ENCODE measurements at regions not wholly inside any gene's neighbourhood (a gene's known extent, or its start where the extent isn't known, plus 50 kb on each side); places are given as distances from the start of the nearest gene placed in this dataset.
A peak's percentile ranks its signal among the peaks of the same experiment; 100 is the strongest.
"Not testable (repeated sequence)": the region's sequence is repeated elsewhere in the genome, so short reads cannot be mapped to it uniquely, and the experiment has no call there.

DNA sequence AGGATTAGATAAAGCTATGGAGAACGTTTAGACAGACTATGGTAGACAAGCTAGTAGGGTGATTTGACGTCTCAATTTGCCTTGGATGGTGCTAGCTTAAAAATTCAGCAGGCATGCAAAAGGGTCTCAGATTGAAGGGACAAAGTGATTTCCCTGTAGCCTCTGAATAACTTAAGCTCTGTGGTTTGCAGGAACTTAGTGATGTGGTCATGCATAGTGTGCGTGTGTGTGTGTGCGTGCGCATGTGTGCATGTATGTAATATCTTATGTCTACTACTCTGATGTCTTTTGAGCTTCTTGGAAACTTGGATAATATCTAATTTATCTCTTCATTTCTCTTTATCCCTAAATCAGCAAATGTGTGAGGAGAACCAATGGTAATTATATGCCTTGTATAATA, 183.6 kb upstream of the TNC start:
- DNase-seq, result no peak

GRCh38 chr9:115305543-115305942, 187.6 kb upstream of the TNC start:
- no peak for DNase-seq

DNA sequence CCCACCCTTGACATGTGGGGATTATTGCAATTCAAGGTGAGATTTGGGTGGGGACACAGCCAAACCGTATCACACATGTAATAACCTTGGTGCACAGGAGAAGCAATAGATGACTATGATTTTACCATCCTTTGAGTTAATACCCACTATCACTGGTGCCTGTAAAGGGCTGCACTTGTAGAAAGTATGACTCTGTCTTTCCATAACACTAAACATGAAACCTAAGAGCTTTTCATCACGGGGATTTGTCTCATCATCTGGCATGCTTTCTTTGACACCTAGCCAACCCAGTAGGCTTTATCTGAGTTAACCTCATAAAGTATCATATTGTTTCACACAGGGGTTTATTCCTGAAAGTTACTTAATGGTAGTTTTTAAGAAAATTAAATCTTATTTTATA, 188.9 kb upstream of the TNC start:
- DNase-seq, result peak in 2 of 3 donors; percentile 23 to 37

DNA sequence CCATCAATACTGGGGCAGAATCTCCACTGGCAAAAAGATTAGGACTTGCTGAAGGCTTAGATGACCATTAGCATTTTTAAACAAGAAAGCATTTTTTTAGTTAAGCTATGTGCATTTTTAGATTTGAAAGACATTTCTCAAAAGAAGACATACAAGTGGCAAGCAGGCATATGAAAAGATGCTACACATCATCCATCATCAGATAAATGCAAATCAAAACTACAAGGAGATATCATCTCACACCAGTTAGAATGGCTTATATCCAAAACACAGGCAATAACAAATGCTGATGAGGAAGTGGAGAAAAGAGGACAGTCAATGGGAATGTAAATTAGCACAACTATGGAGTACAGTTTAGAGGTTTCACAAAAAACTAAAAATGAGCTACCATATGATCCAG, 195.6 kb upstream of the TNC start:
- no peak for DNase-seq

DNA sequence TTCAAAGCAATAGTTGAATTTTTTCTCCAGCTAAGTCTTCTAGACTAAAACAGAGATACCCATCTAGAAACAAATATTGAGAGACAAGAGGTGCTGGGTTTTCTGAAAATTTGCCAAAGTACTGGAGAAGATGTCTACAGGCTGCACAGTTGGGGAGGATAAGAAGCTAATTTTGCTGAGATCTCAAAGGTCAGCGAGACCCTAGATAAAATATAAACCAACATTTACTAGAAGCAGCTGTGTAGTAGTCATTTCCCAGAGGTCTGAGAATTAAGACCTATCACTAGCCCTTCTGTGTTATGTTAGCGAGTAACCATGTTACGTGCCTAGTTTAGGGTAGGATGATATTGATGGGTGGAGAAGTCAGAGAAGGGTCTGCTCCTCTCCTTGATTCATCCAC, 208.5 kb upstream of the TNC start:
- no peak for DNase-seq

DNA sequence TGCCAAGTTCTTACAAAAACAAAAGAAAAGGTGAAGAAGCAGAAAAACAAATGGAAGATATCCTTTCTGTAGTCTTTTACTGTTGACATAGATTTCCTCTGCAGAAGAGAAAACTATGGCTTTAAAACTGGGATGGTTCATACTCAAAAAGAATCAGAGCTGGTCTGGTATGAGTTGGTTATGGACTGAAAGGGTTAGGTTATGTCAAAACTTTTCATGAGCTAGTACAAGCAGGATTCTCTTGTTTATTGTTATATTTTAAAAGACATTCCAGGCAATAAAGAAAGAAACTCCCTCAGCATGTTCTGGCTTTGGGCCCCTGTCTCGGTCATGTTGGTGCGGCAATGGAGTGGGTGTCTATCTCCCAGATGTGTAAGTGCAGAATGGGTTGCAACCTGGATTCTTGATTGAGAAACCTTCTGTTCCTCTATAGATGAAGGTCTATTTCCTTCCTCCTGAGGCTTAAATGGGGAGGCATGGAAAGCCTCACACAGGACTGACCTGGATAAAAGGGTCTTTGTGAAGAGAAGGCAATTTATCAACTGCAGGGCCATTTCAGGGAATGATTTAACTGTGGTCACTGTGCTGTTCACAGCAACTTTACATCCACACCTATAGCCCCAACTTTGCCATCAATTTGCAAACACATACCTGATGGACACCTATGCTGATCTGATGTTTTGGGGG, 209.6 kb upstream of the TNC start:
- DNase-seq, result peak in 1 of 3 donors; percentile 12

- DNase-seq, result peak in 1 of 3 donors; percentile 90
Observed at GRCh38 chr9:115328228-115328627, 210.3 kb upstream of the TNC start.

- DNase-seq, result no peak
Observed at GRCh38 chr9:115328677-115329076, 210.7 kb upstream of the TNC start.

- no peak for DNase-seq
Observed at GRCh38 chr9:115333277-115334070, 215.5 kb upstream of the TNC start.

DNA sequence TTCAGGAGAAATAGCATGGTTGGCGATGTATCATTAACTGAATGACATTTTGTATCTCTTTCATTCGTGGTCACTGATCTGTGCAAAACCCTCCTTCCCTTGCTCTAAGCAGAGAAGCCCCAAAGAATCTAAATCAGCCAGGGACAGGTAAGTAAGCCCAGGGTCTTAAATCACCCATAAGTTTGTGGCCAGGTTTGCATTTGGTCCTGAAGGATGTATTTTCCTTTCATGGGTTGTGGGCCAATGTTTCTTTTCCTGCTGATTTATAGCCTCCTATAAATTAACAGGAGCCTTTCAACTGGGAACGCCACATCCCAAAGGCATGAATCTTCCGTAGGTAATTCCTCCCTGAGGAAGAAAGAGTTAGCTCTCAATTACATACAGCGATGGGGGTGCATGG, 217.5 kb upstream of the TNC start:
- no peak for DNase-seq

- no peak for DNase-seq
Observed at GRCh38 chr9:115340314-115340713, 222.4 kb upstream of the TNC start.

GRCh38 chr9:115341426-115341825, 223.5 kb upstream of the TNC start:
- peak; percentile 64 to 72 (median 67) for DNase-seq

DNA sequence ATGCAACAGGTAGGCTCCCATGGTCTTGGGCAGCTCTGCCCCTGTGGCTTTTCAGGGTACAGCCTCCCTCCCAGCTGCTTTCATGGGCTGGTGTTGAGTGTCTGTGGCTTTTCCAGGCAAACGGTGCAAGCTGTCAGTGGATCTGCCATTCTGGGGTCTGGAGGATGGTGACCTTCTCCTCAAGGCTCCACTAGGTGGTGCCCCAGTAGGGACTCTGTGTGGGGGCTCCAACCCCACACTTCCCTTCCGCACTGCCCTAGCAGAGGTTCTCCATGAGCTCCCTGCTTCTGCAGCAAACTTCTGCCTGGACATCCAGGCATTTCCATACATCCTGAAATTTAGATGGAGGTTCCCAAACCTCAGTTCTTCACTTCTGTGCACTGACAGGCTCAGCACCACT, 229.8 kb upstream of the TNC start:
- not testable (repeated sequence) for DNase-seq

DNA sequence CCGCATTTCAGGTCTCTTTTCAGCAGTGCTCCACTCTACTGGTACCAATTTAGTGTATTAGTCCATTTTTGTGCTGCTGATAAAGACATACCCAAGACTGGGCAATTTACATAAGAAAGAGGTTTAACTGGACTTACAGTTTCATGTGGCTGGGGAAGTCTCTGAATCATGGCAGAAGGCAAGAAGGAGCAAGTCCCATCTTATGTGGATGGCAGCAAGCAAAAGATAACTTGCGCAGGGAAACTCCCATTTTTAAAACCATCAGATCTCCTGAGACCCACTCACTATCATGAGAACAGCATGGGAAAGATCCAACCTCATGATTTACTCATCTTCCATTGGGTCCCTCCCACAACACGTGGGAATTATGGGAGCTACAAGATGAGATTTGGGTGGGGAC, 231.0 kb upstream of the TNC start:
- DNase-seq, result not testable (repeated sequence)

GRCh38 chr9:115349542-115349941, 231.6 kb upstream of the TNC start:
- no peak for DNase-seq

DNA sequence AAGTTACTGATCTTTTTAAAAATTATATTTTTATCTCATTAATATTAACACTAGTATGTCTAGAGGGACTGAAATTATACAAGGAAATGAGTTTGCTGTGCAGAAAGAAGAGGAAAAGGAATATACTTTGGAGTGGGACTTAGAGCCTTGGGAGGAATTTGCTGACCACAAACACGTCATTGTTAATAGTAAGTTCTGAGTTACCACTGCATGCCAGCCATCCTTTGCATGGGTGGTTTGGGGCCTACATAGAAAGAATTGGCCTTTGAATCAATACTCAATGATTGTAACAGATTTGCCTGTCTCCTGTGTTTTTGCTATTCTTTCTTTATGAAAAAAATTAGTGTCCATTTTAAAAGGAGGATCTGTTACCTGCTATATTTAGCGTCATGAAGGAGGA, 232.6 kb upstream of the TNC start:
- no peak for DNase-seq

- no peak for DNase-seq
Observed at GRCh38 chr9:115353681-115354080, 235.7 kb upstream of the TNC start.

- DNase-seq, result no peak
Observed at GRCh38 chr9:115357821-115358220, 239.9 kb upstream of the TNC start.

GRCh38 chr9:115359017-115359780, 241.2 kb upstream of the TNC start:
- no peak for DNase-seq

GRCh38 chr9:115360122-115360521, 242.2 kb upstream of the TNC start:
- no peak for DNase-seq

DNA sequence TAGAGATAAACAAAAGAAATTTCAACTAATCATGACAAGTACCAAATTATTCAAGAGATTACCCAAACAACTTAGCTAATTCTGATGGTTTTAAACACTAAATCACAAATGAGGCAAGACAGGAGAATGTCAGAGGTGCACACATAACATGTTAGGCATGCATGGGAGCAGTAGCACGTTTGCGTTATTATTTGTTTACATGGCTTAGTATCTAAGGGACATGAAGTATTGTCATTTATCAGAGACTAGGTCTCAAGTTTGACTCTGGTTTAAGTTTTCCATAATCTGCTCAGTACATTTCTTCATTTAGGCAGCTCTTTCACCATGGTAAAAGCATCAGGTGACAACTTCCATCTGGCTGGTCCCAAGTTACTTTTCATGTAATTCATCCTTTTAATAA, 244.1 kb upstream of the TNC start:
- no peak for DNase-seq

DNA sequence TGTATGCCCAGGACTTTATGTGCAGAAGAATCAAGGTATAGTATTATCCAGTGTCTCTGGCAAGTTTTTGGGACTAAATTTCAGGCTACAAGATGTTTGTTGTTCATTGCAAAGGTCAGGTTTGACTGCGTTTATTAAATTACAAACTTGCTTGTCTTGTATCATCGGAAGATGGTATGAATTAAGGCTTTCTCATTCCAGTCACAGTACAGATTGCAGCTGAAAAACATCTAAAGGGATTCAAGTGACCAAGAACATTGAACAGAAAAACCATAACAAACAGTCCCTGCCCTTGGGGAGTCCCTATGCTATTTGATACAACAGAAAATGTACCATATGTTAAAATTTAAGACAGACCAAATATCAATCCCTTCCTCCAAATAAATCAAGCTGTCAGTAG, 244.7 kb upstream of the TNC start:
- DNase-seq, result no peak

DNA sequence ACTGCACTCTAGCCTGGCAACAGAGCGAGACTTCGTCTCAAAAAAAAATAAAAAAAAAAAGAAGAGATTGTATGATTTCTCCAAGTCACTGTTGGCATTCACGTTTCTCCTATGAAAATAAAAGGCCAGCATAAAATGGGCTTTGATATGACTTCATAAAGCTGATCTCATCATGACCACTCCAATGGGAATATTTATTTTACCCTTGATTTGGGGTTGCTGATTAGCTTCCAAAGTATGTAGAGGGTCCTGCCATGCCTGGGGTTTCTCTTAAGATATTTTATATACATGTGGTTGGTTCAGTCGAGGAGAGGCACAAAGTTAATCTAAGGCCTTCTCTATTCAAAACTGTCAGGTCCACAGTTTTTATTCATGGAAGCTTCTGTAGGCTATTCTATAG, 247.0 kb upstream of the TNC start:
- no peak for DNase-seq

All from muscle of back (tissue), 3 donors.